ENCODE measurements at regions not wholly inside any gene's neighbourhood (a gene's known extent, or its start where the extent isn't known, plus 50 kb on each side); places are given as distances from the start of the nearest gene placed in this dataset.

DNA sequence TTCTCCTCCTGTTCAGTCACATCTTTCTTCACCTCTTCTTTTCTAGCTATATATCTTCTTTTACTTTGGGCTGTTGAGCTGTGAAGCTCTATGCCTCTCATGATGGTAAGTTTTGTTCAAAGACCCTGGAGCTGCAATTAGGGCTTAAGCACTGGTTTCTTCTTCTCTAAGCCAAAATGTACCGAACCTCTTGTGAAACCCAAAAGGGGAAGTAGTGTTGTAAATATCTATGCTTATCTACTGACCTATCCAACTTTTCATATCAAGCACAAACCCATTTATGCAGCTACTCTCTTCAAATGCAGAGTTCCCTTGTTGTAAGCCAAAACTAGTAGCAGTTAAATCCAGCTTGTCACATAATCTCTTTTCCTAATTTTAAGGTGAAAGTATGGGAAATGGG, 123.6 kb upstream of the CD96 start:
- no peaks in the 10 kb centered on the region for H3K36me3 Mint-ChIP-seq (ENCODE audit: low read depth)
- H3K27me3 Mint-ChIP-seq (ENCODE audit: insufficient read depth, low read depth, poor library complexity) = no peaks in the 10 kb centered on the region
- no peak overlapping the region for H3K4me3 Mint-ChIP-seq
- Histone ChIP-seq H3K9me2 (ENCODE audit: insufficient read depth) (no peaks in the 10 kb centered on the region), H3K27me3 (ENCODE audit: insufficient read depth) (no peaks in the 10 kb centered on the region), H2AFZ (peak overlapping the region; percentile 39; the same call in 1 of the 2 replicates), H3K79me2 (replicated peaks; ENCODE audit: insufficient read depth) (no peaks in the 10 kb centered on the region), H4K20me1 (replicated peaks; ENCODE audit: insufficient read depth) (no peaks in the 10 kb centered on the region), H3F3A (replicated peaks; ENCODE audit: low read depth) (no peaks in the 10 kb centered on the region), H3K4me3 (no peak overlapping the region), H3K36me3 (ENCODE audit: insufficient read depth) (no peaks in the 10 kb centered on the region), H3K4me2 (no peak overlapping the region), H3K27ac (ENCODE audit: low read depth) (no peak overlapping the region), H3K4me1 (ENCODE audit: insufficient read depth) (no peaks in the 10 kb centered on the region)
- DNase-seq (ENCODE audit: low spot score) (no peak), ATAC-seq (no peak)
- peaks cover 7% of the 10 kb centered on the region for H3K4me1 Mint-ChIP-seq
- H3K9me3 Mint-ChIP-seq = no peaks in the 10 kb centered on the region
- TF ChIP-seq, protein P1, sequence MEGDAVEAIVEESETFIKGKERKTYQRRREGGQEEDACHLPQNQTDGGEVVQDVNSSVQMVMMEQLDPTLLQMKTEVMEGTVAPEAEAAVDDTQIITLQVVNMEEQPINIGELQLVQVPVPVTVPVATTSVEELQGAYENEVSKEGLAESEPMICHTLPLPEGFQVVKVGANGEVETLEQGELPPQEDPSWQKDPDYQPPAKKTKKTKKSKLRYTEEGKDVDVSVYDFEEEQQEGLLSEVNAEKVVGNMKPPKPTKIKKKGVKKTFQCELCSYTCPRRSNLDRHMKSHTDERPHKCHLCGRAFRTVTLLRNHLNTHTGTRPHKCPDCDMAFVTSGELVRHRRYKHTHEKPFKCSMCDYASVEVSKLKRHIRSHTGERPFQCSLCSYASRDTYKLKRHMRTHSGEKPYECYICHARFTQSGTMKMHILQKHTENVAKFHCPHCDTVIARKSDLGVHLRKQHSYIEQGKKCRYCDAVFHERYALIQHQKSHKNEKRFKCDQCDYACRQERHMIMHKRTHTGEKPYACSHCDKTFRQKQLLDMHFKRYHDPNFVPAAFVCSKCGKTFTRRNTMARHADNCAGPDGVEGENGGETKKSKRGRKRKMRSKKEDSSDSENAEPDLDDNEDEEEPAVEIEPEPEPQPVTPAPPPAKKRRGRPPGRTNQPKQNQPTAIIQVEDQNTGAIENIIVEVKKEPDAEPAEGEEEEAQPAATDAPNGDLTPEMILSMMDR (conservative IDR thresholded peaks at IDR 0.05; ENCODE audit: low read depth in 2 of 2) = no peak
- no peak for TF ChIP-seq POLR2AphosphoS5 (IDR thresholded peaks at IDR 0.05; ENCODE audit: low read depth)
- TF ChIP-seq, protein P2, sequence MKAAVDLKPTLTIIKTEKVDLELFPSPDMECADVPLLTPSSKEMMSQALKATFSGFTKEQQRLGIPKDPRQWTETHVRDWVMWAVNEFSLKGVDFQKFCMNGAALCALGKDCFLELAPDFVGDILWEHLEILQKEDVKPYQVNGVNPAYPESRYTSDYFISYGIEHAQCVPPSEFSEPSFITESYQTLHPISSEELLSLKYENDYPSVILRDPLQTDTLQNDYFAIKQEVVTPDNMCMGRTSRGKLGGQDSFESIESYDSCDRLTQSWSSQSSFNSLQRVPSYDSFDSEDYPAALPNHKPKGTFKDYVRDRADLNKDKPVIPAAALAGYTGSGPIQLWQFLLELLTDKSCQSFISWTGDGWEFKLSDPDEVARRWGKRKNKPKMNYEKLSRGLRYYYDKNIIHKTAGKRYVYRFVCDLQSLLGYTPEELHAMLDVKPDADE (IDR thresholded peaks at IDR 0.05) = no peak
- no peak for TF ChIP-seq STAT1 (IDR thresholded peaks at IDR 0.05; ENCODE audit: unreplicated experiment)
- no peak for TF ChIP-seq ZNF331 (CRISPR knock-in tag; IDR thresholded peaks at IDR 0.05; ENCODE audit: low read depth)
- no peak for TF ChIP-seq CREB1 (CRISPR knock-in tag; IDR thresholded peaks at IDR 0.05; ENCODE audit: low read depth)
- TF ChIP-seq EZH2 (IDR thresholded peaks at IDR 0.05; ENCODE audit: low read depth, unreplicated experiment) = no peak
- TF ChIP-seq NANOG (IDR thresholded peaks at IDR 0.05; ENCODE audit: borderline replicate concordance) = no peak
- TF ChIP-seq, protein P3, sequence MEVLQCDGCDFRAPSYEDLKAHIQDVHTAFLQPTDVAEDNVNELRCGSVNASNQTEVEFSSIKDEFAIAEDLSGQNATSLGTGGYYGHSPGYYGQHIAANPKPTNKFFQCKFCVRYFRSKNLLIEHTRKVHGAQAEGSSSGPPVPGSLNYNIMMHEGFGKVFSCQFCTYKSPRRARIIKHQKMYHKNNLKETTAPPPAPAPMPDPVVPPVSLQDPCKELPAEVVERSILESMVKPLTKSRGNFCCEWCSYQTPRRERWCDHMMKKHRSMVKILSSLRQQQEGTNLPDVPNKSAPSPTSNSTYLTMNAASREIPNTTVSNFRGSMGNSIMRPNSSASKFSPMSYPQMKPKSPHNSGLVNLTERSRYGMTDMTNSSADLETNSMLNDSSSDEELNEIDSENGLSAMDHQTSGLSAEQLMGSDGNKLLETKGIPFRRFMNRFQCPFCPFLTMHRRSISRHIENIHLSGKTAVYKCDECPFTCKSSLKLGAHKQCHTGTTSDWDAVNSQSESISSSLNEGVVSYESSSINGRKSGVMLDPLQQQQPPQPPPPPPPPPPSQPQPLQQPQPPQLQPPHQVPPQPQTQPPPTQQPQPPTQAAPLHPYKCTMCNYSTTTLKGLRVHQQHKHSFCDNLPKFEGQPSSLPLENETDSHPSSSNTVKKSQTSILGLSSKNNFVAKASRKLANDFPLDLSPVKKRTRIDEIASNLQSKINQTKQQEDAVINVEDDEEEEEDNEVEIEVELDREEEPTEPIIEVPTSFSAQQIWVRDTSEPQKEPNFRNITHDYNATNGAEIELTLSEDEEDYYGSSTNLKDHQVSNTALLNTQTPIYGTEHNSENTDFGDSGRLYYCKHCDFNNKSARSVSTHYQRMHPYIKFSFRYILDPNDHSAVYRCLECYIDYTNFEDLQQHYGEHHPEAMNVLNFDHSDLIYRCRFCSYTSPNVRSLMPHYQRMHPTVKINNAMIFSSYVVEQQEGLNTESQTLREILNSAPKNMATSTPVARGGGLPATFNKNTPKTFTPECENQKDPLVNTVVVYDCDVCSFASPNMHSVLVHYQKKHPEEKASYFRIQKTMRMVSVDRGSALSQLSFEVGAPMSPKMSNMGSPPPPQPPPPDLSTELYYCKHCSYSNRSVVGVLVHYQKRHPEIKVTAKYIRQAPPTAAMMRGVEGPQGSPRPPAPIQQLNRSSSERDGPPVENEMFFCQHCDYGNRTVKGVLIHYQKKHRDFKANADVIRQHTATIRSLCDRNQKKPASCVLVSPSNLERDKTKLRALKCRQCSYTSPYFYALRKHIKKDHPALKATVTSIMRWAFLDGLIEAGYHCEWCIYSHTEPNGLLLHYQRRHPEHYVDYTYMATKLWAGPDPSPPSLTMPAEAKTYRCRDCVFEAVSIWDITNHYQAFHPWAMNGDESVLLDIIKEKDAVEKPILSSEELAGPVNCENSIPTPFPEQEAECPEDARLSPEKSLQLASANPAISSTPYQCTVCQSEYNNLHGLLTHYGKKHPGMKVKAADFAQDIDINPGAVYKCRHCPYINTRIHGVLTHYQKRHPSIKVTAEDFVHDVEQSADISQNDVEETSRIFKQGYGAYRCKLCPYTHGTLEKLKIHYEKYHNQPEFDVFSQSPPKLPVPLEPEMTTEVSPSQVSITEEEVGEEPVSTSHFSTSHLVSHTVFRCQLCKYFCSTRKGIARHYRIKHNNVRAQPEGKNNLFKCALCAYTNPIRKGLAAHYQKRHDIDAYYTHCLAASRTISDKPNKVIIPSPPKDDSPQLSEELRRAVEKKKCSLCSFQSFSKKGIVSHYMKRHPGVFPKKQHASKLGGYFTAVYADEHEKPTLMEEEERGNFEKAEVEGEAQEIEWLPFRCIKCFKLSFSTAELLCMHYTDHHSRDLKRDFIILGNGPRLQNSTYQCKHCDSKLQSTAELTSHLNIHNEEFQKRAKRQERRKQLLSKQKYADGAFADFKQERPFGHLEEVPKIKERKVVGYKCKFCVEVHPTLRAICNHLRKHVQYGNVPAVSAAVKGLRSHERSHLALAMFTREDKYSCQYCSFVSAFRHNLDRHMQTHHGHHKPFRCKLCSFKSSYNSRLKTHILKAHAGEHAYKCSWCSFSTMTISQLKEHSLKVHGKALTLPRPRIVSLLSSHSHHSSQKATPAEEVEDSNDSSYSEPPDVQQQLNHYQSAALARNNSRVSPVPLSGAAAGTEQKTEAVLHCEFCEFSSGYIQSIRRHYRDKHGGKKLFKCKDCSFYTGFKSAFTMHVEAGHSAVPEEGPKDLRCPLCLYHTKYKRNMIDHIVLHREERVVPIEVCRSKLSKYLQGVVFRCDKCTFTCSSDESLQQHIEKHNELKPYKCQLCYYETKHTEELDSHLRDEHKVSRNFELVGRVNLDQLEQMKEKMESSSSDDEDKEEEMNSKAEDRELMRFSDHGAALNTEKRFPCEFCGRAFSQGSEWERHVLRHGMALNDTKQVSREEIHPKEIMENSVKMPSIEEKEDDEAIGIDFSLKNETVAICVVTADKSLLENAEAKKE (CRISPR knock-in tag; IDR thresholded peaks at IDR 0.05) = no peak
- TF ChIP-seq, protein P4, sequence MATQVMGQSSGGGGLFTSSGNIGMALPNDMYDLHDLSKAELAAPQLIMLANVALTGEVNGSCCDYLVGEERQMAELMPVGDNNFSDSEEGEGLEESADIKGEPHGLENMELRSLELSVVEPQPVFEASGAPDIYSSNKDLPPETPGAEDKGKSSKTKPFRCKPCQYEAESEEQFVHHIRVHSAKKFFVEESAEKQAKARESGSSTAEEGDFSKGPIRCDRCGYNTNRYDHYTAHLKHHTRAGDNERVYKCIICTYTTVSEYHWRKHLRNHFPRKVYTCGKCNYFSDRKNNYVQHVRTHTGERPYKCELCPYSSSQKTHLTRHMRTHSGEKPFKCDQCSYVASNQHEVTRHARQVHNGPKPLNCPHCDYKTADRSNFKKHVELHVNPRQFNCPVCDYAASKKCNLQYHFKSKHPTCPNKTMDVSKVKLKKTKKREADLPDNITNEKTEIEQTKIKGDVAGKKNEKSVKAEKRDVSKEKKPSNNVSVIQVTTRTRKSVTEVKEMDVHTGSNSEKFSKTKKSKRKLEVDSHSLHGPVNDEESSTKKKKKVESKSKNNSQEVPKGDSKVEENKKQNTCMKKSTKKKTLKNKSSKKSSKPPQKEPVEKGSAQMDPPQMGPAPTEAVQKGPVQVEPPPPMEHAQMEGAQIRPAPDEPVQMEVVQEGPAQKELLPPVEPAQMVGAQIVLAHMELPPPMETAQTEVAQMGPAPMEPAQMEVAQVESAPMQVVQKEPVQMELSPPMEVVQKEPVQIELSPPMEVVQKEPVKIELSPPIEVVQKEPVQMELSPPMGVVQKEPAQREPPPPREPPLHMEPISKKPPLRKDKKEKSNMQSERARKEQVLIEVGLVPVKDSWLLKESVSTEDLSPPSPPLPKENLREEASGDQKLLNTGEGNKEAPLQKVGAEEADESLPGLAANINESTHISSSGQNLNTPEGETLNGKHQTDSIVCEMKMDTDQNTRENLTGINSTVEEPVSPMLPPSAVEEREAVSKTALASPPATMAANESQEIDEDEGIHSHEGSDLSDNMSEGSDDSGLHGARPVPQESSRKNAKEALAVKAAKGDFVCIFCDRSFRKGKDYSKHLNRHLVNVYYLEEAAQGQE (IDR thresholded peaks at IDR 0.05; ENCODE audit: unreplicated experiment) = no peak
- TF ChIP-seq JUNB (IDR thresholded peaks at IDR 0.05; ENCODE audit: unreplicated experiment) = no peak
- TF ChIP-seq ZNF114 (CRISPR knock-in tag; IDR thresholded peaks at IDR 0.05) = no peak
- TF ChIP-seq EZH2phosphoT487 (IDR thresholded peaks at IDR 0.05; ENCODE audit: unreplicated experiment) = no peak
- H3K27ac Mint-ChIP-seq = no peak overlapping the region
